Transverse colon (tissue), 4 donors: ENCODE measurements at regions not wholly inside any gene's neighbourhood (a gene's known extent, or its start where the extent isn't known, plus 50 kb on each side); places are given as distances from the start of the nearest gene placed in this dataset.

ENCODE experiments used
- POLR2A ChIP-seq: fragments of 450-650 bp; IDR thresholded peaks from one replicate; pipeline ENCODE4 v1.6.1; 2016; ENCODE audit warnings: antibody characterized with exemption, mild to moderate bottlenecking, moderate library complexity
- POLR2AphosphoS5 ChIP-seq, 3 donors: sonication (generic); formaldehyde crosslinking; IDR thresholded peaks; one replicate each; pipeline ENCODE4 v1.6.1; 2016; ENCODE audit warnings: antibody characterized with exemption in 3 of 3
- TF ChIP-seq, protein P1 (sequence below), 5 experiments: fragments of 200-600 bp in 3 of 5; fragments of 450-650 bp in 2 of 5; sonication (generic) in 3 of 5; IDR thresholded peaks; 1 replicate in 2 of 5; 2 replicates in 3 of 5; pipeline ENCODE4 v1.5.1; 2016 to 2017; ENCODE audit warnings: antibody characterized with exemption in 5 of 5, inconsistent platforms in 3 of 5, mild to moderate bottlenecking in 2 of 5, moderate library complexity in 1 of 5

DNA sequence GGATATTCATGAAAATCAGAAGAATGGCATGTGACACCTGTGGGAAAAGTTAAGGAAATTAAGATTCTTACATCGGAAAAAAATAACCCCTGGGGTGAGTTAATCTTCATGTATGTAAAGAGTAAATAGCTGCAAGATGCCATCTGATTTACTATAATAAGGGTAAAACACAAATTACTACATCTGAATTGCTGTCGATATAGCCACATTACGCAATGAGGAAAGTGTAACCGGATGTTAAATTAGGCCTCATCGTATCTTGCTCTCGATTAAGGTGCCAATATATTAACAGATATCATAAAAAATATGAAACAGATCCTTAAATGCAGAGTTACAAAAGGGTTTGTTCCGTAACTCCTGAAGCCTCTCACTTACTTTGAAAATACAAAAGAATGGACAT, 87.4 kb upstream of the ID4 start:
- no peak for TF ChIP-seq POLR2AphosphoS5 (IDR thresholded peaks at IDR 0.05)
- TF ChIP-seq, protein P1, sequence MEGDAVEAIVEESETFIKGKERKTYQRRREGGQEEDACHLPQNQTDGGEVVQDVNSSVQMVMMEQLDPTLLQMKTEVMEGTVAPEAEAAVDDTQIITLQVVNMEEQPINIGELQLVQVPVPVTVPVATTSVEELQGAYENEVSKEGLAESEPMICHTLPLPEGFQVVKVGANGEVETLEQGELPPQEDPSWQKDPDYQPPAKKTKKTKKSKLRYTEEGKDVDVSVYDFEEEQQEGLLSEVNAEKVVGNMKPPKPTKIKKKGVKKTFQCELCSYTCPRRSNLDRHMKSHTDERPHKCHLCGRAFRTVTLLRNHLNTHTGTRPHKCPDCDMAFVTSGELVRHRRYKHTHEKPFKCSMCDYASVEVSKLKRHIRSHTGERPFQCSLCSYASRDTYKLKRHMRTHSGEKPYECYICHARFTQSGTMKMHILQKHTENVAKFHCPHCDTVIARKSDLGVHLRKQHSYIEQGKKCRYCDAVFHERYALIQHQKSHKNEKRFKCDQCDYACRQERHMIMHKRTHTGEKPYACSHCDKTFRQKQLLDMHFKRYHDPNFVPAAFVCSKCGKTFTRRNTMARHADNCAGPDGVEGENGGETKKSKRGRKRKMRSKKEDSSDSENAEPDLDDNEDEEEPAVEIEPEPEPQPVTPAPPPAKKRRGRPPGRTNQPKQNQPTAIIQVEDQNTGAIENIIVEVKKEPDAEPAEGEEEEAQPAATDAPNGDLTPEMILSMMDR (IDR thresholded peaks at IDR 0.05), result no peak
- no peak for TF ChIP-seq POLR2A
